ENCODE measurements at regions not wholly inside any gene's neighbourhood (a gene's known extent, or its start where the extent isn't known, plus 50 kb on each side); places are given as distances from the start of the nearest gene placed in this dataset.
"Not testable (repeated sequence)": the region's sequence is repeated elsewhere in the genome, so short reads cannot be mapped to it uniquely, and the experiment has no call there.

DNA sequence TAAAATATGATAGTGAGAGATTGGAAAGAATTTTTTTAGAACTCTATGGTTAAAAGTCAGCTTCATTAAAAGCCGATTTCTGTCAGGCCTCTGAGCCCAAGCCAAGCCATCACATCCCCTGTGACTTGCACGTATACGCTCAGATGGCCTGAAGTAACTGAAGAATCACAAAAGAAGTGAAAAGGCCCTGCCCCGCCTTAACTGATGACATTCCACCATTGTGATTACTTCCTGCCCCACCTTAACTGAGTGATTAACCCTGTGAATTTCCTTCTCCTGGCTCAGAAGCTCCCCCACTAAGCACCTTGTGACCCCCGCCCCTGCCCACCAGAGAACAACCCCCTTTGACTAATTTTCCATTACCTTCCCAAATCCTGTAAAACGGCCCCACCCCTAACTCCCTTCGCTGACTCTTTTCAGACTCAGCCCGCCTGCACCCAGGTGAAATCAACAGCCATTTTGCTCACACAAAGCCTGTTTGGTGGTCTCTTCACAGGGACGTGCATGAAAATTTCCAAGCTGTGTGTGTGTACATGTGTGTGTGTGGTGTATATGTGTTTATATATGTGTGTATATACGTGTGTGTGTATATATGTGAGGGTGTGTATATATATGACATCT lies 595.5 kb upstream of the HTR2C start:
- TF ChIP-seq KDM1A (IDR thresholded peaks at IDR 0.05; ENCODE audit: borderline replicate concordance, low read length); EP300 (IDR thresholded peaks at IDR 0.05; ENCODE audit: borderline replicate concordance in 1 of 2, low read depth in 2 of 2, low read length in 2 of 2): not testable (repeated sequence)
